ENCODE measurements at regions not wholly inside any gene's neighbourhood (a gene's known extent, or its start where the extent isn't known, plus 50 kb on each side); places are given as distances from the start of the nearest gene placed in this dataset.
"Not testable (repeated sequence)": the region's sequence is repeated elsewhere in the genome, so short reads cannot be mapped to it uniquely, and the experiment has no call there.

DNA sequence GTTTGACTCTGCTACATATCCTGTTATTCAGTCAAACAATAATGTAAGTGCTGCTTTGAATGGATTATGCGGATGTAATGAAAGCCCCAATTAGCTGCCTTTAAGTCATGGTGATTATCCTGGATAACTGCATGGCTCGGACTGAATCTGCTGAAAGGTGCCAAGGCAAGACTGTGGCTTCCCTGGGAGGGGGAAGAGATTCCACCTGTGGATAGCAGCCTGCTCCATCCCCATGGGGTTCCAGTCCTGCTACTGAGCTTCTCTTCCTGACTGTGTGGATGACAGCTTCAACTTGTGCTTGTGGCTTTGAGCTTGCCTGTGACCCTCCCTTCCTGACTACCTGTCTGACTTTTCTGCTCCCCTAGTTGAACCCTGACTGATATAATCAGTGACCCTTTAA, 540.0 kb upstream of the GYPC start:
- CTCF ChIA-PET, result no interaction called here
- TF ChIP-seq, protein P1, sequence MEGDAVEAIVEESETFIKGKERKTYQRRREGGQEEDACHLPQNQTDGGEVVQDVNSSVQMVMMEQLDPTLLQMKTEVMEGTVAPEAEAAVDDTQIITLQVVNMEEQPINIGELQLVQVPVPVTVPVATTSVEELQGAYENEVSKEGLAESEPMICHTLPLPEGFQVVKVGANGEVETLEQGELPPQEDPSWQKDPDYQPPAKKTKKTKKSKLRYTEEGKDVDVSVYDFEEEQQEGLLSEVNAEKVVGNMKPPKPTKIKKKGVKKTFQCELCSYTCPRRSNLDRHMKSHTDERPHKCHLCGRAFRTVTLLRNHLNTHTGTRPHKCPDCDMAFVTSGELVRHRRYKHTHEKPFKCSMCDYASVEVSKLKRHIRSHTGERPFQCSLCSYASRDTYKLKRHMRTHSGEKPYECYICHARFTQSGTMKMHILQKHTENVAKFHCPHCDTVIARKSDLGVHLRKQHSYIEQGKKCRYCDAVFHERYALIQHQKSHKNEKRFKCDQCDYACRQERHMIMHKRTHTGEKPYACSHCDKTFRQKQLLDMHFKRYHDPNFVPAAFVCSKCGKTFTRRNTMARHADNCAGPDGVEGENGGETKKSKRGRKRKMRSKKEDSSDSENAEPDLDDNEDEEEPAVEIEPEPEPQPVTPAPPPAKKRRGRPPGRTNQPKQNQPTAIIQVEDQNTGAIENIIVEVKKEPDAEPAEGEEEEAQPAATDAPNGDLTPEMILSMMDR (IDR thresholded peaks at IDR 0.05; ENCODE audit: unreplicated experiment), result no peak
- no peaks in the 10 kb centered on the region for H3K4me1 Mint-ChIP-seq (ENCODE audit: insufficient read depth, unreplicated experiment)
- no peaks in the 10 kb centered on the region for H3K36me3 Mint-ChIP-seq (ENCODE audit: insufficient read depth, unreplicated experiment)
- POLR2A ChIA-PET, result interaction anchor here (0.6 kb wide), 1 partner anchor 33 kb away, joined by 3 read pairs; no protein-coding TSS in a partner anchor
- H3K27ac Mint-ChIP-seq (ENCODE audit: low read depth, unreplicated experiment), result no peak overlapping the region
- H3K4me3 Mint-ChIP-seq (ENCODE audit: unreplicated experiment), result no peak overlapping the region
- intact Hi-C loops (cut with micrococcal nuclease), result no loop called here
- no peaks in the 10 kb centered on the region for H3K27me3 Mint-ChIP-seq (ENCODE audit: insufficient read depth, unreplicated experiment)
- no peak for DNase-seq (ENCODE audit: unreplicated experiment)
- H3K9me3 Mint-ChIP-seq (ENCODE audit: unreplicated experiment), result peaks cover 15% of the 10 kb centered on the region
- no TSS peak for BruUV-seq (replicated peaks)

DNA sequence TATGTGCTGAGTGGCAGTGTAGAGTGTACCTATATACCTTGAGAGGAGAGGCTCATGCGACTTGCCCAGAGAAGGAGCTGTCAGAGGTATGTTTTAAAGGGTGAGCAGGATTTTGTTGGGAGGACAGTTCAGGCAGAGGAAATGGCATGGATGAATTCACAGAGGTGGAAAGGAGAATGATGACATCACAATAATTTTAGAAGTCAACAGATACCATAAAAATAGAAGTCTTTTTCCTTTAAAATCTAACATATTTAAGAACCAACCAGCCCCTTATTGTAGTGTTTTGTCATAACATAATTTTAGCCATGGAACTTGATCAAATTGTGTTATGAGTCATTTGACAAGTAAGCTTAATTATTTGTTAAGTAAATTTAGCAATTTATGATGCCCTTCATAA, 538.1 kb upstream of the GYPC start:
- Mint-ChIP-seq H3K4me1 (ENCODE audit: insufficient read depth, unreplicated experiment) (no peaks in the 10 kb centered on the region), H3K9me3 (ENCODE audit: unreplicated experiment) (peaks cover 11% of the 10 kb centered on the region), H3K27me3 (ENCODE audit: insufficient read depth, unreplicated experiment) (no peaks in the 10 kb centered on the region), H3K4me3 (ENCODE audit: unreplicated experiment) (no peak overlapping the region), H3K27ac (ENCODE audit: low read depth, unreplicated experiment) (no peak overlapping the region), H3K36me3 (ENCODE audit: insufficient read depth, unreplicated experiment) (no peaks in the 10 kb centered on the region)
- TF ChIP-seq, protein P1 (IDR thresholded peaks at IDR 0.05; ENCODE audit: unreplicated experiment), result no peak
- ChIA-PET POLR2A (interaction anchor here (0.7 kb wide), 2 partner anchors 69 to 370 kb away, joined by 3 to 6 read pairs; no protein-coding TSS in a partner anchor), CTCF (interaction anchor here (0.6 kb wide), 1 partner anchor 271 kb away, joined by 4 read pairs; no protein-coding TSS in a partner anchor)
- intact Hi-C loops (cut with micrococcal nuclease), result no loop called here
- DNase-seq (ENCODE audit: unreplicated experiment), result no peak
- BruUV-seq (replicated peaks), result no TSS peak

DNA sequence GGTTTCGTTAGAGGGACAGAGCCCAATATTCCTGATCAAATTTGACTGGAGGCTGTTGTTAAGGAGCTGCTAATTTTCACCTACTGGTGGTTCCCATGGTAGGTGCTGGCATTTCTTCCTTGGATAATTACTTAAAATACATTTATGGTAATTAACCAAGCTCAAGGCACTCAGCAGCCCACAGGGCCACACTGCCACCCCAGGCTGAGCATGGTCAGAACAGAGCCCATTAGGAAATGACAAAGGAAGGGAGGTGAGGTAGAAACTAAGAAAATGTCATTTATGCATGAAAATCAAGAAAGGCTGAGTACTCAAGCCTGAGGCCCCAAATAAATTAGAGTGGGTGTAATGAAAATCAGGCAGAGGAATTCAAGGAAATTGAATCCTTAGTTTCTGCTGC, 510.2 kb upstream of the GYPC start:
- Mint-ChIP-seq H3K9me3 (ENCODE audit: unreplicated experiment) (peaks cover 15% of the 10 kb centered on the region), H3K27ac (ENCODE audit: low read depth, unreplicated experiment) (no peak overlapping the region), H3K4me1 (ENCODE audit: insufficient read depth, unreplicated experiment) (peaks cover 5% of the 10 kb centered on the region), H3K27me3 (ENCODE audit: insufficient read depth, unreplicated experiment) (peaks cover 11% of the 10 kb centered on the region), H3K36me3 (ENCODE audit: insufficient read depth, unreplicated experiment) (no peaks in the 10 kb centered on the region), H3K4me3 (ENCODE audit: unreplicated experiment) (no peak overlapping the region)
- ChIA-PET CTCF (interaction anchor here (0.8 to 1.7 kb wide), 2 partner anchors 8 to 12 kb away, joined by 3 to 4 read pairs; no protein-coding TSS in a partner anchor), POLR2A (no interaction called here)
- no TSS peak for BruUV-seq (replicated peaks)
- intact Hi-C loops (cut with micrococcal nuclease), result no loop called here
- DNase-seq (ENCODE audit: unreplicated experiment), result no peak
- TF ChIP-seq, protein P1 (IDR thresholded peaks at IDR 0.05; ENCODE audit: unreplicated experiment), result no peak

DNA sequence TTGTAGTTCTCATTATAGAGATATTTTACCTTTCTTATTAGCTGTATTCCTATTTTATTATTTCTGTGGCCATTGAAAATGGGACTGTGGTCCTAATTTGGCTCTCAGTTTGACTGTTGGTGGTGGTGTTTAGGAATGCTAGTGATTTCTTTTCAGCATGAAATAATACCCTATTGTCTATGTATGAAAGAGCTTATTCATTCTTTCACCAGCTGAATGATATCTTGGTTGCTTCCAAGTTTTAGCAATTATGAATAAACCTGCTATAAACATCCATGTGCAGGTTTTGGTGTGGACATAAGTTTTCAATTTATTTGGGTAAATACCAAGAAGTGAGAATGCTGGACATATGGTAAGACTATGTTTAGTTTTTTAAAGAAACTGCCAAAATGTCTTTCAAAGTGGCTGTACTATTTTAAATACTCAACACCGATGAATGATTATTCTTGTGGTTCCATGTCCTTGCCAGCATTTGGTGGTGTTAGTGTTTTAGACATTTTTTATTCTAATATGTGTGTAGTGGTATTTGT, 501.6 kb upstream of the GYPC start:
- DNase-seq (ENCODE audit: unreplicated experiment), result no peak

DNA sequence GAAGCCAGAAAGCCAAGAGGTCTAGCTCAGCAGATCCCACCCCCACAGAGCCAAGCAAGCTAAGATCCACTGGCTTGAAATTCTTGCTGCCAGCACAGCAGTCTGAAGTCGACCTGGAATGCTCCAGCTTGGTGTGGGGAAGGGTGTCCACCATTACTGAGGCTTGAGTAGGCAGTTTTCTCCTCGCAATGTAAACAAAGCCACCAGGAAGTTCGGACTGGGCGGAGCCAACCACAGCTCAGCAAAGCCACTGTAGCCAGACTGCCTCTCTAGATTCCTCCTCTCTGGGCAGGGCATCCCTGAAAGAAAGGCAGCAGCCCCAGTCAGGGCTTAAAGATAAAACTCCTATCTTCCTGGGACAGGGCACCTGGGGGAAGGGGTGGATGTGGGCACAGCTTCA, 495.0 kb upstream of the GYPC start:
- POLR2A ChIA-PET; intact Hi-C loops (cut with micrococcal nuclease); H3K36me3 Mint-ChIP-seq (ENCODE audit: insufficient read depth, unreplicated experiment); H3K4me1 Mint-ChIP-seq (ENCODE audit: insufficient read depth, unreplicated experiment); H3K4me3 Mint-ChIP-seq (ENCODE audit: unreplicated experiment); H3K27me3 Mint-ChIP-seq (ENCODE audit: insufficient read depth, unreplicated experiment); DNase-seq (ENCODE audit: unreplicated experiment); CTCF ChIA-PET; BruUV-seq (replicated peaks); H3K27ac Mint-ChIP-seq (ENCODE audit: low read depth, unreplicated experiment): not testable (repeated sequence)
- H3K9me3 Mint-ChIP-seq (ENCODE audit: unreplicated experiment), result peaks cover 13% of the 10 kb centered on the region

More for the DNA sequence above, 501.6 kb upstream of the GYPC start:
- BruUV-seq (replicated peaks), result no TSS peak
- intact Hi-C loops (cut with micrococcal nuclease), result no loop called here
- TF ChIP-seq, protein P1 (IDR thresholded peaks at IDR 0.05; ENCODE audit: unreplicated experiment), result no peak
- Mint-ChIP-seq H3K4me1 (ENCODE audit: insufficient read depth, unreplicated experiment) (no peaks in the 10 kb centered on the region), H3K27ac (ENCODE audit: low read depth, unreplicated experiment) (no peak overlapping the region), H3K4me3 (ENCODE audit: unreplicated experiment) (no peak overlapping the region), H3K9me3 (ENCODE audit: unreplicated experiment) (peaks cover 28% of the 10 kb centered on the region), H3K36me3 (ENCODE audit: insufficient read depth, unreplicated experiment) (no peaks in the 10 kb centered on the region), H3K27me3 (ENCODE audit: insufficient read depth, unreplicated experiment) (no peaks in the 10 kb centered on the region)
- CTCF ChIA-PET, result interaction anchor here (1.2 kb wide), 1 partner anchor 9 kb away, joined by 3 read pairs; no protein-coding TSS in a partner anchor
- POLR2A ChIA-PET, result no interaction called here

Measured in MCF 10A (cell line).